ENCODE measurements at regions not wholly inside any gene's neighbourhood (a gene's known extent, or its start where the extent isn't known, plus 50 kb on each side); places are given as distances from the start of the nearest gene placed in this dataset.
"Not testable (repeated sequence)": the region's sequence is repeated elsewhere in the genome, so short reads cannot be mapped to it uniquely, and the experiment has no call there.

DNA sequence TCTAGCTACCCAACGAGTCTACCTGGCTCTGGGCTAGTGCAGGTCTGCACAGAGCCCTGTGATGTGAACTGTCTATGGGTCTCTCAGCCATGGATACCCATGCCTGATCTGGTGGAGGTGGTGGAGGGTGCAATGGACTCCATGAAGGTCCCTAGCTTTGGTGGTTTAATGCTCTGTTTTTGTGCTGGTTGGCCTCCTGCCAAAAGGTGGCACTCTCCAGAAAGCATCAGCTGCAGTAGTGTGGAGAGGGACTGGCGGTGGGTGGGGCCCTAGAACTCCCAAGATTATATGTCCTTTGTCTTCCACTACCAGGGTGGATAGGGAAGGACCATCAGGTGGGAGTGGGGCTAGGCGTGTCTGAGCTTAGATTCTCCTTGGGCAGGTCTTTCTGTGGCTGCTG is 290.1 kb downstream of the AGTPBP1 start:
- no peaks in the 10 kb centered on the region for H3K9me3 ChIP-seq (replicated peaks; ENCODE audit: low read length)
- H3K4me1 ChIP-seq (ENCODE audit: control insufficient read depth, insufficient read depth, low read length), result no peaks in the 10 kb centered on the region
- H3K27me3 ChIP-seq (ENCODE audit: control insufficient read depth, insufficient read depth, low read length), result no peaks in the 10 kb centered on the region
- no peak overlapping the region for H3K4me2 ChIP-seq (ENCODE audit: low read length)
- H3K4me3 ChIP-seq (ENCODE audit: low read length), result no peak overlapping the region
- no peaks in the 10 kb centered on the region for H3K36me3 ChIP-seq (ENCODE audit: insufficient read depth, low read length)
- H3K9ac ChIP-seq (ENCODE audit: low read depth, low read length), result no peak overlapping the region

DNA sequence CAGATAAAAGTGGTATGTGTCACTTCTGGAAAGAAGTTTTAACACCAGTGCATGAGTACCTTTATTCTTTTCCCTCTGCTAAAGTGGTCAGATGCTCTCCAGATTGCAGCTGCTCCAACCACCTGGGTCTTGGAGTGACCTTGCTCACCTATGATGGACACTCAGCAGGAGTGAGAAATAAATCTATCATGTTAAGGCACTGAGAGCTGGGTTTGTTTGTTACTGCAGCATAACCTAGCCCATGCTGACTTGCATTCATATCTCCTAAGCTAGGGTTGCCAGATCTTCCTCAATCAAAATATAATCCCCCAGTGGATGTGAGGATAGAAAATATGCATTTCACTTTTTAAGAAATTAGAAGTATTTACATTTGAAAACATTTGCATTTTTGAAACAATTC is 295.9 kb downstream of the AGTPBP1 start:
- H3K27me3 ChIP-seq (ENCODE audit: control insufficient read depth, insufficient read depth, low read length), result no peaks in the 10 kb centered on the region
- H3K4me2 ChIP-seq (ENCODE audit: low read length), result no peak overlapping the region
- H3K4me3 ChIP-seq (ENCODE audit: low read length), result no peak overlapping the region
- no peaks in the 10 kb centered on the region for H3K36me3 ChIP-seq (ENCODE audit: insufficient read depth, low read length)
- H3K4me1 ChIP-seq (ENCODE audit: control insufficient read depth, insufficient read depth, low read length), result no peaks in the 10 kb centered on the region
- H3K9ac ChIP-seq (ENCODE audit: low read depth, low read length), result no peak overlapping the region
- H3K9me3 ChIP-seq (replicated peaks; ENCODE audit: low read length), result no peaks in the 10 kb centered on the region

DNA sequence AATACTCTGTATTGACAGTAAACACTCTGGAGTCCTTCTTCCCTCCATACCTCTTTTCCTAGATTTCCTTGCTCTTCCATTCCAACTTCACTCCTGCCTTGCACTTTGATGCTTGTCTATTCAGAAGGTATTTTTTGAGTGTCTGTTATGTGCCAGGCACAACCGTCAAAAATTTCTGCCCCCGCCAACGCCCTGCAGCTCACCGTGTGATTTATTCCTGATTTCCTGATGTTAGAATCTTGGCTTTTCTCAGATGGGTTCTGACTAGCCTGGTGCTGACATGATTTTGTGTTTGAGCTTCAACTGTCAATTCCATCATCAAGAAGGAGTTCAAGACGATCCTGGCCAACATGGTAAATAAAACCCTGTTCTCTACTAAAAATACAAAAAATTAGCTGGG is 297.5 kb downstream of the AGTPBP1 start:
- Histone ChIP-seq H3K9me3 (replicated peaks; ENCODE audit: low read length) (no peaks in the 10 kb centered on the region), H3K9ac (ENCODE audit: low read depth, low read length) (no peak overlapping the region), H3K4me2 (ENCODE audit: low read length) (no peak overlapping the region), H3K4me1 (ENCODE audit: control insufficient read depth, insufficient read depth, low read length) (no peaks in the 10 kb centered on the region), H3K27me3 (ENCODE audit: control insufficient read depth, insufficient read depth, low read length) (no peaks in the 10 kb centered on the region), H3K4me3 (ENCODE audit: low read length) (no peak overlapping the region), H3K36me3 (ENCODE audit: insufficient read depth, low read length) (no peaks in the 10 kb centered on the region)

GRCh38 chr9:85443190-85443598 is 298.6 kb downstream of the AGTPBP1 start:
- no peak overlapping the region for H3K4me2 ChIP-seq (ENCODE audit: low read length)
- H3K9me3 ChIP-seq (replicated peaks; ENCODE audit: low read length), result no peaks in the 10 kb centered on the region
- no peaks in the 10 kb centered on the region for H3K4me1 ChIP-seq (ENCODE audit: control insufficient read depth, insufficient read depth, low read length)
- H3K27me3 ChIP-seq (ENCODE audit: control insufficient read depth, insufficient read depth, low read length), result no peaks in the 10 kb centered on the region
- H3K36me3 ChIP-seq (ENCODE audit: insufficient read depth, low read length), result no peaks in the 10 kb centered on the region
- H3K4me3 ChIP-seq (ENCODE audit: low read length), result no peak overlapping the region
- H3K9ac ChIP-seq (ENCODE audit: low read depth, low read length), result no peak overlapping the region

- no peaks in the 10 kb centered on the region for H3K4me1 ChIP-seq (ENCODE audit: control insufficient read depth, insufficient read depth, low read length)
These were observed 302.0 kb downstream of the AGTPBP1 start for GRCh38 chr9:85439791-85440190.

DNA sequence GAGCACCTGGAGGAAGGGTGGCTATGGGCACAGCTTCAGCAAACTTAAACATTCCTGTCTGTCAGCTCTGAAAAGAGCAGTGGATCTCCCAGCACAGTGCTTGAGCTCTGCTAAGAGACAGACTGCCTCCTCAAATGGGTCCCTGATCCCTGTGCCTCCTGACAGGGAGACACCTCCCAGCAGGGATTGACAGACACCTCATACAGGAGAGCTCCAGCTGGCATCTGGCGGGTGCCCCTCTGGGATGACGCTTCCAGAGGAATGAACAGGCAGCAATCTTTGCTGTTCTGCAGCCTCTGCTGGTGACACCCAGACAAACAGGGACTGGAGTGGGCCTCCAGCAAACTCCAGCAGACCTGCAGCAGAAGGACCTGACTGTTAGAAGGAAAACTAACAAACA is 307.8 kb downstream of the AGTPBP1 start:
- H3K4me1 ChIP-seq (ENCODE audit: control insufficient read depth, insufficient read depth, low read length); H3K4me3 ChIP-seq (ENCODE audit: low read length); H3K4me2 ChIP-seq (ENCODE audit: low read length); H3K9ac ChIP-seq (ENCODE audit: low read depth, low read length); H3K36me3 ChIP-seq (ENCODE audit: insufficient read depth, low read length); H3K27me3 ChIP-seq (ENCODE audit: control insufficient read depth, insufficient read depth, low read length); H3K9me3 ChIP-seq (replicated peaks; ENCODE audit: low read length): not testable (repeated sequence)

More at GRCh38 chr9:85439791-85440190, 302.0 kb downstream of the AGTPBP1 start:
- H3K4me2 ChIP-seq (ENCODE audit: low read length), result no peak overlapping the region
- no peaks in the 10 kb centered on the region for H3K27me3 ChIP-seq (ENCODE audit: control insufficient read depth, insufficient read depth, low read length)
- no peaks in the 10 kb centered on the region for H3K9me3 ChIP-seq (replicated peaks; ENCODE audit: low read length)
- H3K36me3 ChIP-seq (ENCODE audit: insufficient read depth, low read length), result no peaks in the 10 kb centered on the region
- H3K4me3 ChIP-seq (ENCODE audit: low read length), result no peak overlapping the region
- no peak overlapping the region for H3K9ac ChIP-seq (ENCODE audit: low read depth, low read length)

GRCh38 chr9:85433551-85433950 is 308.2 kb downstream of the AGTPBP1 start:
- not testable (repeated sequence) for H3K27me3 ChIP-seq (ENCODE audit: control insufficient read depth, insufficient read depth, low read length); H3K36me3 ChIP-seq (ENCODE audit: insufficient read depth, low read length); H3K9me3 ChIP-seq (replicated peaks; ENCODE audit: low read length); H3K9ac ChIP-seq (ENCODE audit: low read depth, low read length); H3K4me2 ChIP-seq (ENCODE audit: low read length); H3K4me1 ChIP-seq (ENCODE audit: control insufficient read depth, insufficient read depth, low read length); H3K4me3 ChIP-seq (ENCODE audit: low read length)

- Histone ChIP-seq H3K4me3 (ENCODE audit: low read length) (no peak overlapping the region), H3K4me1 (ENCODE audit: control insufficient read depth, insufficient read depth, low read length) (peaks cover 10% of the 10 kb centered on the region), H3K4me2 (ENCODE audit: low read length) (no peak overlapping the region), H3K36me3 (ENCODE audit: insufficient read depth, low read length) (no peaks in the 10 kb centered on the region), H3K9me3 (replicated peaks; ENCODE audit: low read length) (no peaks in the 10 kb centered on the region), H3K9ac (ENCODE audit: low read depth, low read length) (no peak overlapping the region), H3K27me3 (ENCODE audit: control insufficient read depth, insufficient read depth, low read length) (no peaks in the 10 kb centered on the region)
These were observed 308.7 kb downstream of the AGTPBP1 start for GRCh38 chr9:85433046-85433445.

- H3K9ac ChIP-seq (ENCODE audit: low read depth, low read length), result no peak overlapping the region
- H3K36me3 ChIP-seq (ENCODE audit: insufficient read depth, low read length), result no peaks in the 10 kb centered on the region
- H3K4me2 ChIP-seq (ENCODE audit: low read length), result no peak overlapping the region
- H3K4me3 ChIP-seq (ENCODE audit: low read length), result no peak overlapping the region
- no peaks in the 10 kb centered on the region for H3K9me3 ChIP-seq (replicated peaks; ENCODE audit: low read length)
- no peaks in the 10 kb centered on the region for H3K27me3 ChIP-seq (ENCODE audit: control insufficient read depth, insufficient read depth, low read length)
- H3K4me1 ChIP-seq (ENCODE audit: control insufficient read depth, insufficient read depth, low read length), result peaks cover 10% of the 10 kb centered on the region
These were observed 309.2 kb downstream of the AGTPBP1 start for GRCh38 chr9:85432599-85432998.

- Histone ChIP-seq H3K4me2 (ENCODE audit: low read length) (peak overlapping the region; percentile 2), H3K4me1 (ENCODE audit: control insufficient read depth, insufficient read depth, low read length) (peaks cover 10% of the 10 kb centered on the region), H3K9me3 (replicated peaks; ENCODE audit: low read length) (no peaks in the 10 kb centered on the region), H3K4me3 (ENCODE audit: low read length) (no peak overlapping the region), H3K36me3 (ENCODE audit: insufficient read depth, low read length) (no peaks in the 10 kb centered on the region), H3K27me3 (ENCODE audit: control insufficient read depth, insufficient read depth, low read length) (no peaks in the 10 kb centered on the region), H3K9ac (ENCODE audit: low read depth, low read length) (no peak overlapping the region)
These were observed 310.2 kb downstream of the AGTPBP1 start for GRCh38 chr9:85431339-85432102.

DNA sequence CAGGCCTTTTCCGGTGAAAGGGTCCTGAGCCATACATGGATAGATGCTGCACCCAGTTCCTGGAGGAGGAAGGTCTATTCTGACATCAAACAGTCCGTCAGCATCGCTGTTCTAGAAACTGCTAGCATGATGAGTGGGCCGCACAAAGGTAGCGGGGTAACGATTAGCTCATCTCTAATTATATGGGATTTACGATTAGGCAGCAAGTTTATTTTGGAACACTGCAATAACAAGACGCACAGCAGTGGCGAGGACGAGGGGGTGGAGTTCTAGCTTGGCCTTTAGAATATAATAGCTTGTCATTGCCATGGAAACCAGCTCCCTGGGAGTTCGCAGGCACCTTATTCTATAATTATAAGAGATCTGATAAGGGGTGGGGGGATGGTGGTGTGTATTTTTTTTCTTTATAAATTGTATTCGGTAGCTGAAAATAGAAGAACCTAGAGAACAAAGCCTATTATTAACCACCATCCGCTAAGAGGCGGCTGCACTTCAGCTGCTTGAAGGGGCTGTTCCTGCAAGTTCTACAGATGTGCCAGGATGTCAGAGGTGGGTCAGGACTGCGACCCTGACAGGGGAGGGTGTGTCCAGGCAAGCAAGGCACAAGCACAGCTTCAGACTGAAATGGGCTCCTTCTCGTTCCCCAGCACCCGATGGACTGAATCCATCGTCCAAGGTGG is 311.0 kb downstream of the AGTPBP1 start:
- H3K27me3 ChIP-seq (ENCODE audit: control insufficient read depth, insufficient read depth, low read length), result no peaks in the 10 kb centered on the region
- H3K36me3 ChIP-seq (ENCODE audit: insufficient read depth, low read length), result no peaks in the 10 kb centered on the region
- H3K9ac ChIP-seq (ENCODE audit: low read depth, low read length), result no peak overlapping the region
- H3K9me3 ChIP-seq (replicated peaks; ENCODE audit: low read length), result no peaks in the 10 kb centered on the region
- no peak overlapping the region for H3K4me3 ChIP-seq (ENCODE audit: low read length)
- peak overlapping the region; percentile 2 for H3K4me2 ChIP-seq (ENCODE audit: low read length)
- peaks cover 13% of the 10 kb centered on the region for H3K4me1 ChIP-seq (ENCODE audit: control insufficient read depth, insufficient read depth, low read length)

- Histone ChIP-seq H3K4me2 (ENCODE audit: low read length) (no peak overlapping the region), H3K27me3 (ENCODE audit: control insufficient read depth, insufficient read depth, low read length) (no peaks in the 10 kb centered on the region), H3K4me1 (ENCODE audit: control insufficient read depth, insufficient read depth, low read length) (peaks cover 18% of the 10 kb centered on the region)
These were observed 313.5 kb downstream of the AGTPBP1 start for GRCh38 chr9:85428230-85428629.

More at GRCh38 chr9:85428230-85428629, 313.5 kb downstream of the AGTPBP1 start:
- H3K4me3 ChIP-seq (ENCODE audit: low read length), result no peak overlapping the region
- H3K9ac ChIP-seq (ENCODE audit: low read depth, low read length), result no peak overlapping the region
- no peaks in the 10 kb centered on the region for H3K9me3 ChIP-seq (replicated peaks; ENCODE audit: low read length)
- H3K36me3 ChIP-seq (ENCODE audit: insufficient read depth, low read length), result no peaks in the 10 kb centered on the region
